Astrocyte (in vitro differentiated cells and primary cell): ENCODE measurements at regions not wholly inside any gene's neighbourhood (a gene's known extent, or its start where the extent isn't known, plus 50 kb on each side); places are given as distances from the start of the nearest gene placed in this dataset.

Experiments
- EZH2 ChIP-seq: IDR thresholded peaks from 2 replicates; pipeline ENCODE4 v1.6.1; 2012; ENCODE audit warnings: mild to moderate bottlenecking, low read length, inconsistent platforms; ENCODE audit not compliant: insufficient read depth
- TF ChIP-seq, protein P1 (sequence below): IDR thresholded peaks from 2 replicates; pipeline ENCODE4 v1.5.1; 2011; ENCODE audit warnings: low read depth, mild to moderate bottlenecking, inconsistent platforms, low read length, moderate library complexity; ENCODE audit not compliant: insufficient read depth

DNA sequence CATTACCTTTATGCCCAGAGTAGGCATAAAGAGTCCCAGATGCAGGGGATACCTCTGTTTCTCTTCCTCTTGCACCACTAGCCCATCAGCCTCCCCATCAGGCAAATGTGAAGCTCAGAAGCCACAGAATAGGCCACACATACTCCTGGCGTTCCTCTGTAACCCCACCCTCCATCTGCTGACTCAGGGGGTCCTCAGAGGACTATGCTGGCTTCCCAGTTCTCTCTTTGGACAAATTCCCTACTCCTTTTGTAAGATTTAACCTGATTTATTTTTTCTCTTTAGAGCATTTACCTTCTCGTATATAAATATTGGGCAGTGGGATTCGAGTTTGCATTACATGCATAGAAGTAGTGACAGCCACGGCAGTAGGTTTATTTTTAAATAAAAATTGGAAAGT is 262.3 kb upstream of the CADM1 start:
- TF ChIP-seq, protein P1, sequence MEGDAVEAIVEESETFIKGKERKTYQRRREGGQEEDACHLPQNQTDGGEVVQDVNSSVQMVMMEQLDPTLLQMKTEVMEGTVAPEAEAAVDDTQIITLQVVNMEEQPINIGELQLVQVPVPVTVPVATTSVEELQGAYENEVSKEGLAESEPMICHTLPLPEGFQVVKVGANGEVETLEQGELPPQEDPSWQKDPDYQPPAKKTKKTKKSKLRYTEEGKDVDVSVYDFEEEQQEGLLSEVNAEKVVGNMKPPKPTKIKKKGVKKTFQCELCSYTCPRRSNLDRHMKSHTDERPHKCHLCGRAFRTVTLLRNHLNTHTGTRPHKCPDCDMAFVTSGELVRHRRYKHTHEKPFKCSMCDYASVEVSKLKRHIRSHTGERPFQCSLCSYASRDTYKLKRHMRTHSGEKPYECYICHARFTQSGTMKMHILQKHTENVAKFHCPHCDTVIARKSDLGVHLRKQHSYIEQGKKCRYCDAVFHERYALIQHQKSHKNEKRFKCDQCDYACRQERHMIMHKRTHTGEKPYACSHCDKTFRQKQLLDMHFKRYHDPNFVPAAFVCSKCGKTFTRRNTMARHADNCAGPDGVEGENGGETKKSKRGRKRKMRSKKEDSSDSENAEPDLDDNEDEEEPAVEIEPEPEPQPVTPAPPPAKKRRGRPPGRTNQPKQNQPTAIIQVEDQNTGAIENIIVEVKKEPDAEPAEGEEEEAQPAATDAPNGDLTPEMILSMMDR, result no peak
- no peak for TF ChIP-seq EZH2
